RKO (cell line): ENCODE measurements at regions not wholly inside any gene's neighbourhood (a gene's known extent, or its start where the extent isn't known, plus 50 kb on each side); places are given as distances from the start of the nearest gene placed in this dataset.
"Not testable (repeated sequence)": the region's sequence is repeated elsewhere in the genome, so short reads cannot be mapped to it uniquely, and the experiment has no call there.

Experiments used
- DNase-seq: peaks from one replicate; pipeline ENCODE4 v3.0.0-alpha.2; 2016; ENCODE audit warnings: low spot score

DNA sequence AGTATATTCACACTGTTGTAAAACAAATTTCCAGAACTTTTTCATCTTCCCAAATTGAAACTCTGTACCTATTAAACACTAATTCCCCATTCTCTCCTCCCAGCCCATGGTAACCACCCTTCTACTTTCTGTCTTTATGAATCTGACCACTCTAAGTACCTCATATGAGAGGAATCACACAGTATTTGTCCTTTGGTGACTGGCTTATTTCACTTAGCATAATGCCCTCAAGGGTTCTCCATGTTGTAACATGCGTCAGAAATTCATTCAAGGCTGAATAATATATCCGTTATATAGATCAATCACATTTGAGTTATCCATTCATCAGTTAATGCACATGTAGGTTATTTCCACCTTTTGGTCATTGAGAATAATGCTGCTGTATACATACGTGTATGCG is 162.2 kb downstream of the GOSR1 start:
- not testable (repeated sequence) for DNase-seq

- DNase-seq: not testable (repeated sequence)
These were observed 161.8 kb downstream of the GOSR1 start for GRCh38 chr17:30638968-30639367.

DNA sequence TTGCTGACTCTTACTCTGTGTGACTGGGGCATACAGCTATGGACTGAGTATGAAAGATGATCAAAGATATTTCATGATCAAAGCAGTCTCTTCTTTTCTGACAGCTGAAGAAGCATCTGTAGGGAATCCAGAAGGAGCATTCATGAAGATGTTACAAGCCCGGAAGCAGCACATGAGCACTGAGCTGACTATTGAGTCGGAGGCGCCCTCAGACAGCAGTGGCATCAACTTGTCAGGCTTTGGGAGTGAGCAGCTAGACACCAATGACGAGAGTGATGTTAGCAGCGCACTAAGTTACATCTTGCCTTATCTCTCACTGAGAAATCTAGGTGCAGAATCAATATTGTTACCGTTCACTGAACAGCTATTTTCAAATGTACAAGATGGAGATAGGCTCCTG is 154.4 kb downstream of the GOSR1 start:
- DNase-seq: not testable (repeated sequence)

DNA sequence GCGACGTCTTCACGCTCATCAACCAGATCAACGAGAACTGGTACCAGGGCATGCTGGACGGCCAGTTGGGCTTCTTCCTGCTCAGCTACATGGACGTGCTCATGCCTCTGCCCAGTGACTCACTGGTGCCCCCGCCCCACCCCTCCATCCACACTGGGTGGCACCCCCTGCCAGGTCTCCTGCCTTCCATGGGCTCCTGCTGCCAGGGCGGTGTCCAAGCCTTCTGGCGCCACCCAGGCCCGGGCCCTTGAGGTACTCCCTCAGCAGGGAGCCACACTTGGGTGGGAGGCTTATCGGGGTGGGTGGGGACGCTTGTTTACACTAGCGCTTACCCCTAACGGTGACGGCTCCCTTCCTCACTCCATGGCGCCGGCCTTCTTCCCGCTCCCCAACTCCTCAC is 148.2 kb downstream of the GOSR1 start:
- not testable (repeated sequence) for DNase-seq

- DNase-seq: not testable (repeated sequence)
These were observed 147.0 kb downstream of the GOSR1 start for GRCh38 chr17:30624180-30624579.

DNA sequence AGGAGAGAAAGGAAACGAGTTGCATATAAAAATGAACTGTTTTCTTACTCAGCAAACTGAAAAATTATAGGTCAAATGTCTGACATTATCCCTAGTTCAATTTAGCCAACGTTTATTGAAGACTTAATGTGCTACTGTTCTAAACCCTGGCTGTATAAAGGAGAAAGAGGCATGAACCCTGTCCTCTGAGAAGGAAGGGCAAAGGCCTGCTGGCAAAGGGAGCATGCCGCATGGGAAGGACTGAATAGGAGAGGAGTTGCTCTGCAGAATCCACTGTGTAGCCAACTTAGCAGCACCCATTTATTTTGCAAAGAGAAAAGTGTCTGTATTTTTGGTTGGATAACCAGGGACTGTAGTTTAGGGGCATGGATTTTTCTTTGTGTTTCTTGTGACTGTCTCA is 132.5 kb downstream of the GOSR1 start:
- not testable (repeated sequence) for DNase-seq

- no peak for DNase-seq
These were observed 128.3 kb downstream of the GOSR1 start for GRCh38 chr17:30605523-30605922.

GRCh38 chr17:30605027-30605426 is 127.8 kb downstream of the GOSR1 start:
- DNase-seq: no peak

- not testable (repeated sequence) for DNase-seq
These were observed 125.2 kb downstream of the GOSR1 start for GRCh38 chr17:30602396-30602795.

DNA sequence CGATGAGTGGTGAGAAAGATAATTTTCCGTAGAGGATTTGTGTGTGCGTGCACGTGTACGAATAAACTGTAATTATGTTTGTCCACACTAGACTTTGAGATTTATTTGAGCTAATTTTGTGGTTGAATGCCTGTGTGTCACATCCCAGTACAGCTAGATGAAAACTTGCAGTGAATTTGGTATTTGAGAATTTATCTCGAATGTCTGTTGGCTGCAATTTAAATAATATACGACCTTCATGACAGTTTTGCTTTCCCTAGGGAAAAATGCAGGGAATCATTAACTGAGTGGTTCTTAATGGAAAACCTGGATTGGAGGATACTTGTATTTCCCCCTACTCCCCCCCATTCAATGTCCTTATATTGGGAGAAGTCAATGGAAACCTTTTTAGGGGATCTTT is 124.8 kb downstream of the GOSR1 start:
- DNase-seq: peak; percentile 12

GRCh38 chr17:30600830-30601494 is 123.8 kb downstream of the GOSR1 start:
- peak; percentile 15 for DNase-seq

DNA sequence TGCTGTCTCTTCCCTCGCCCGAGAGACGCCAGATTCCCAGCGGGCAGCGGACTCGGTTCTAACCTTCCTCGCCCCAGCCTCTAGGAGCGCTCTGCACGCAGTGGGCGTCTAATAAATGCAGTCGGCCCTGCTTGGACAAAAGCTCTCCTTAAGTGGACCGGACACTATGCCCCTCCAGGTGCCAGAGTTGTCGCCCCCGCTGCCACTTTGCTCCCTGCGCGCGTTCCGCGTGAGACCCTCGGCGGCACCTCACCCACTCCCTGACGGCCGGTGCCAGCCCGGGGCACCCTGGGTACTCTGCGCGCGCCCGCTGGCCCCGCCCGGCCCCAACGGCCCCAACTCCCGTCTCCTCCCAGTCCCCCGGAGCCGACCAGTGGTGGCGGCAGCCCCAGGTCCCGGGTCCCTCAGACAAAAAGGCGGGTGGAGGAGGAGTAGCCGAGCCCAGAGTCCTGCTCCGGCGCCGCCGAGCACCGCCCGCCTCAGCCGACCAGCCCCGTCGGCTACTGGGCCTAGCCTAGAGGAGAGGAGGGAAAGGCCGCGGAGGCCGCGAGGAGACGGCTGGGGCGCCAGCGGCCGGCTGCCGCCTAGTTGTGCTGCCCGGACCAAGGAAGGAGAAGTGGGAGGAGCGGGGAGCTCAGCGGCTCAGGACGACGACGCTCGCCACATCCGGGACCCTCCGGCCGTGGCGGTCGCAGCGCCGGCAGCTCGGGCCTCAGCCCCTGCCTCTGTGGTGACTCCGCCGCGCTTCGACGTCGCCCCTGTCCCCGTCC is 123.0 kb downstream of the GOSR1 start:
- peak; percentile 81 for DNase-seq

- DNase-seq: no peak
These were observed 122.3 kb downstream of the GOSR1 start for GRCh38 chr17:30599428-30600059.

DNA sequence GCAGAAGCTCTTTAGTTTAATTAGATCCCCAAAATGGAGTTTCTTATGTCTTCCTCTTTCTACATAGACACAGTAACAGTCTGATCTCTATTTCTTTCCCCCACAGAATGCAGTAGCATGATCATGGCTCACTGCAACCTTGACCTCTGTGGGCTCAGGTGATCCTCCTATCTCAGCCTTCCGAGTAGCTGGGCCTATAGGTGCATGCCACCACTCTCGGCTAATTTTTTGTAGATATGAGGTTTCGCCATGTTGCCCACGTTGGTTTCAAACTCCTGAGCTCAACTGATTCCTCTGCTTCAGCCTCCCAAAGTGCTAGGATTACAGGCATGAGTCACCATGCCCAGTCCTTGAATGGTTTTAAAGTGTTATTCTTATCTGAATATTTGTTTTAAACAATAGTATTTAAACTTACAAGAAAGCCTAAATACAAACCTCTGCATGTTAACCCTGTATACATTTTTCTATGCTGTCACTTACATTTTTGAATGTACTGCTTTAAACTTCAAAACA is 120.6 kb downstream of the GOSR1 start:
- DNase-seq: no peak

- not testable (repeated sequence) for DNase-seq
These were observed 120.0 kb downstream of the GOSR1 start for GRCh38 chr17:30596948-30597775.

DNA sequence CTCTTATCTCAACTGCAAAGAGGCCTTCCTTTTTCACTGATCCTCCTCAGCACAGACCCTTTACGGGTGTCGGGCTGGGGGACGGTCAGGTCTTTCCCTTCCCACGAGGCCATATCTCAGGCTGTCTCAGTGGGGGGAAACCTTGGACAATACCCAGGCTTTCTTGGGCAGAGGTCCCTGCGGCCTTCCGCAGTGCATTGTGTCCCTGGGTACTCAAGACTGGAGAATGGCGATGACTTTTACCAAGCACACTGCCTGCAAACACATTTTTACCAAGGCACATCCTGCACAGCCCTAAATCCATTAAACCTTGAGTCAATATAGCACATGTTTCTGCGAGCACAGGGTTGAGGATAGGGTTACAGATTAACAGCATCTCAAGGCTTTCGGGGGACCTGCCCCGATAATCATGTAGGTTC is 117.8 kb downstream of the GOSR1 start:
- DNase-seq: not testable (repeated sequence)

DNA sequence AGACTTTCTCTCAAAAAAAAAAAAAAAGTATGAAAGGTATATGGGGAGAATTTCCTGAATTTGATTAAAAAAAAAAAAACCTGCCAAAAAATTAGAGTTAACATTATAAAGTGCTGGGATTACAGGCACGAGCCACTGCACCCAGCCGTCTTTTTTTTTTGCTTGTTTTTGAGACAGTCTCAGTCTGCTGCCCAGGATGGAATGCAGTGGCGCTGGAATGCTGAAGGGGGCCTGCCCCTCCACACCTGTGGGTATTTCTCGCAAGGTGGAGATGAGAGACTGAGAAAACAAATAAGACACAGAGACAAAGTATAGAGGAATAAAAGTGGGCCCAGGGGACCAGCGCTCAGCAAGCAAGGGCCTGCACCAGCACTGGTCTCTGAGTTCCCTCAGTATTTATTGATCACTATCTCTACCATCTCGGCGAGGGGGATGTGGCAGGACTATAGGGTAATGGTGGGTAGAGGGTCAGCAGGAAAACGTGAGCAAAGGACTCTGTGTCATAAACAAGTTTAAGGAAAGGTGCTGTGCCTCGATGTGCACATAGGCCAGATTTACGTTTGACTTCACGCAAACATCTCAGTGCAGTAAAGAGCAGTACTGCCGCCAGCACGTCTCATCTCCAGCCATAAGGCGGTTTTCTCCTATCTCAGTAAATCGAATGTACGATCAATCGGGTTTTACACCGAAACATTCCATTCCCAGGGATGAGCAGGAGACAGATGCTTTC is 117.2 kb downstream of the GOSR1 start:
- DNase-seq: no peak

DNA sequence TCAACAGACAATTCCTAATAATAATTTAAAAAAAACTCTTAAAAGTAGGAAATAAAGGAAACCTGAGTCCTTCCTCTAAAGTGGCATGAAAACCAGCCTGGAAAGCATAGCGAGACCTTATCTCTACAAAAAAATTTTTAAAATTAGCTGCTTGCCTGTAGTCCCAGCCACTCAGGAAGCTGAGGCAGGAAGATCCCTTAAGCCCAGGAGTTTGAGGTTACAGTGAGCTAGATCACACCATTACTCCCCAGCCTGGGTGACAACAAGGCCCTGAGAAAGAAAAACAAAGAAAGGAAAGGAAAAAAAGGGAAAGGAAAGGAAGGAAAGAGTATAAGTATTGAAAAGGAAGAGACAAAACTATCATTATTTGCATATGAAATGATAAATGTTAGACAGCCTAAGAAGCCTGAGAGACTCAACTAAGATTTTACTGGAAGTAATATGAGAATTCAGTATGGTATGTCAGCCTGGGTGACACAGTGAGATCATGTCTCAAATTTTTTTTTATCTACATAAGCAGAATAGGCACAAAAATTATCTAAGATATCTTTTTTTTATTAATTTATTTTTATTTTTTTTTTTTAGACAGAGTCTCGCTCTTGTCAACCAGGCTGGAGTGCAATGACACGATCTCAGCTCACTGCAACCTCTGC is 113.0 kb downstream of the GOSR1 start:
- no peak for DNase-seq

- no peak for DNase-seq
These were observed 112.2 kb downstream of the GOSR1 start for GRCh38 chr17:30589431-30589830.

GRCh38 chr17:30588798-30589247 is 111.6 kb downstream of the GOSR1 start:
- DNase-seq: no peak
